Thoracic aorta (tissue), 2 donors: ENCODE measurements at regions not wholly inside any gene's neighbourhood (a gene's known extent, or its start where the extent isn't known, plus 50 kb on each side); places are given as distances from the start of the nearest gene placed in this dataset.

ENCODE experiments used
- ATAC-seq: fragments of 150-250 bp; one replicate; pipeline ENCODE4 v1.8.0; 2017; ENCODE audit warnings: low read depth; ENCODE audit not compliant: insufficient number of reproducible peaks, low FRiP score
- DNase-seq: peaks from one replicate; pipeline ENCODE4 v3.0.0-alpha.2; 2020; ENCODE audit warnings: low spot score
- H3K27ac ChIP-seq, 2 donors: fragments of 200-600 bp; sonication (generic); 1 replicate in 1 of 2; 2 replicates in 1 of 2; pipeline ENCODE4 v1.5.1; 2016; ENCODE audit warnings: mild to moderate bottlenecking in 2 of 2, moderate library complexity in 2 of 2
- H3K27me3 ChIP-seq: fragments of 200-600 bp; sonication (generic); replicated peaks from 2 replicates; pipeline ENCODE4 v1.6.0; 2016; ENCODE audit warnings: mild to moderate bottlenecking; ENCODE audit not compliant: insufficient read depth
- H3K36me3 ChIP-seq: fragments of 200-600 bp; sonication (generic); one replicate; pipeline ENCODE4 v1.5.1; 2016
- H3K4me1 ChIP-seq, 2 donors: fragments of 200-600 bp; sonication (generic); 1 replicate in 1 of 2; 2 replicates in 1 of 2; pipeline versions ENCODE4 v1.5.1 to v1.6.0; 2016; ENCODE audit warnings: low read depth in 2 of 2, mild to moderate bottlenecking in 1 of 2; ENCODE audit not compliant: control insufficient read depth in 1 of 2
- H3K4me3 ChIP-seq: fragments of 200-600 bp; sonication (generic); 2 replicates; pipeline ENCODE4 v1.5.1; 2016; ENCODE audit warnings: mild to moderate bottlenecking
- H3K9me3 ChIP-seq: fragments of 200-600 bp; sonication (generic); 2 replicates; pipeline ENCODE4 v1.5.1; 2016
- CTCF ChIP-seq: fragments of 200-600 bp; sonication (generic); IDR thresholded peaks from one replicate; pipeline ENCODE4 v1.5.1; 2019; ENCODE audit warnings: antibody characterized with exemption

- H3K27me3 ChIP-seq = no peaks in the 10 kb centered on the region
- H3K4me1 ChIP-seq = no peaks in the 10 kb centered on the region
- no peak for DNase-seq
- no peak for TF ChIP-seq CTCF
- H3K36me3 ChIP-seq = no peaks in the 10 kb centered on the region
- H3K27ac ChIP-seq = no peak overlapping the region
- no peak for ATAC-seq
- no peaks in the 10 kb centered on the region for H3K9me3 ChIP-seq
- no peak overlapping the region for H3K4me3 ChIP-seq
Measured at GRCh38 chr12:105987685-105988035, 151.1 kb downstream of the NUAK1 start.

- TF ChIP-seq CTCF = no peak
- DNase-seq = no peak
- Histone ChIP-seq H3K4me3 (no peak overlapping the region), H3K36me3 (no peaks in the 10 kb centered on the region), H3K27ac (no peak overlapping the region), H3K4me1 (no peaks in the 10 kb centered on the region), H3K9me3 (no peaks in the 10 kb centered on the region), H3K27me3 (no peaks in the 10 kb centered on the region)
- no peak for ATAC-seq
Measured at GRCh38 chr12:105992849-105993740, 145.7 kb downstream of the NUAK1 start.

- DNase-seq = no peak
- H3K27ac ChIP-seq = no peak overlapping the region
- ATAC-seq = no peak
Measured at GRCh38 chr12:105993766-105994555, 144.8 kb downstream of the NUAK1 start.

DNA sequence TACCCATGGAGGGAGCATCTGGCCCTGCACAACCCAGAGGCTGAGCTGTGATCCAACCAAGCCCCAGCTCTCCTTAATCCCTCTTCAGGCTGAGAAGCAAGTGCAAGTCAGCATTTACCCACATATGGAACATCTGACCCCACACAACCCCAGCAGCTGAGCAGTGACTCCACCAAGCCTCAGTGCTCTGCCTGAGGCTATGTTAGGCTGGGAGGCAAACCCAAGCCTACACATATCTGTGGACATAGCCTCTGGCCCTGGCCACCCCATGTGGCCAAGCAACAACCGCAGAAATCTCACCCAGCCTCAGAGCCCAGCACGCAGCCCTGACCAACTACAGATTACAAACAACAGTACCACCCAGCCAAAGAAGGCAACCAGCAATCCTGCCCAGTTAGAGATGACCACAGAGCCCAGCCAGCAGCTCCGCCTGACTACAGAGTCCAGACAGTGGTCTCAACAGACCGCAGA lies 142.8 kb downstream of the NUAK1 start:
- no peaks in the 10 kb centered on the region for H3K27me3 ChIP-seq
- H3K4me3 ChIP-seq = no peak overlapping the region
- no peaks in the 10 kb centered on the region for H3K36me3 ChIP-seq
- DNase-seq (no peak), ATAC-seq (no peak)
- no peaks in the 10 kb centered on the region for H3K4me1 ChIP-seq
- H3K9me3 ChIP-seq = no peaks in the 10 kb centered on the region
- TF ChIP-seq CTCF = no peak
- no peak overlapping the region for H3K27ac ChIP-seq

More at GRCh38 chr12:105993766-105994555, 144.8 kb downstream of the NUAK1 start:
- TF ChIP-seq CTCF = no peak
- Histone ChIP-seq H3K4me1 (no peaks in the 10 kb centered on the region), H3K36me3 (no peaks in the 10 kb centered on the region), H3K4me3 (no peak overlapping the region), H3K27me3 (no peaks in the 10 kb centered on the region), H3K9me3 (no peaks in the 10 kb centered on the region)

- Histone ChIP-seq H3K4me3 (no peak overlapping the region), H3K27ac (no peak overlapping the region), H3K9me3 (no peaks in the 10 kb centered on the region), H3K27me3 (no peaks in the 10 kb centered on the region), H3K36me3 (no peaks in the 10 kb centered on the region), H3K4me1 (no peaks in the 10 kb centered on the region)
- ATAC-seq (no peak), DNase-seq (no peak)
- TF ChIP-seq CTCF = no peak
Measured at GRCh38 chr12:105998561-105998960, 140.2 kb downstream of the NUAK1 start.
